SU-DHL-6 (cell line): ENCODE measurements at regions not wholly inside any gene's neighbourhood (a gene's known extent, or its start where the extent isn't known, plus 50 kb on each side); places are given as distances from the start of the nearest gene placed in this dataset.
"Not testable (repeated sequence)": the region's sequence is repeated elsewhere in the genome, so short reads cannot be mapped to it uniquely, and the experiment has no call there.

Experiments
- H2AFZ ChIP-seq: fragments of 200-600 bp; sonication (generic); 2 replicates; pipeline ENCODE4 v1.6.1; 2014; ENCODE audit warnings: low read depth, mild to moderate bottlenecking, moderate library complexity, mixed read lengths, antibody characterized with exemption, low read length; ENCODE audit not compliant: severe bottlenecking
- H3F3A ChIP-seq: fragments of 200-600 bp; shearing (Covaris generic); 2 replicates; pipeline ENCODE4 v1.6.0; 2016; ENCODE audit warnings: antibody characterized with exemption, mild to moderate bottlenecking; ENCODE audit not compliant: insufficient read depth
- H3K27ac ChIP-seq: fragments of 200-600 bp; sonication (generic); 2 replicates; pipeline ENCODE4 v1.5.1; 2016; ENCODE audit warnings: low read depth, mild to moderate bottlenecking, low read length, moderate library complexity, mixed read lengths
- H3K27me3 ChIP-seq: fragments of 200-600 bp; sonication (generic), shearing (Covaris generic); 2 replicates; pipeline ENCODE4 v1.6.0; 2014; ENCODE audit warnings: mild to moderate bottlenecking, low read length
- H3K36me3 ChIP-seq: fragments of 200-600 bp; sonication (generic); 2 replicates; pipeline ENCODE4 v1.6.1; 2014; ENCODE audit warnings: mild to moderate bottlenecking, low read length, mixed read lengths
- H3K4me2 ChIP-seq: fragments of 300-600, 200-600 bp; shearing (Covaris generic), sonication (generic); 2 replicates; pipeline ENCODE4 v1.6.0; 2014; ENCODE audit warnings: low read length, low read depth, mild to moderate bottlenecking; ENCODE audit not compliant: poor library complexity, severe bottlenecking
- H3K4me3 ChIP-seq: fragments of 200-600 bp; sonication (generic); 2 replicates; pipeline ENCODE4 v1.5.1; 2014; ENCODE audit warnings: antibody characterized with exemption, low read length, mild to moderate bottlenecking, mixed read lengths; ENCODE audit not compliant: insufficient read depth, poor library complexity, severe bottlenecking
- H3K79me2 ChIP-seq: fragments of 200-600 bp; sonication (generic); 2 replicates; pipeline ENCODE4 v1.6.1; 2014; ENCODE audit warnings: mild to moderate bottlenecking, low read length, moderate library complexity; ENCODE audit not compliant: insufficient read depth
- H3K9ac ChIP-seq: fragments of 200-600 bp; sonication (generic); 2 replicates; pipeline ENCODE4 v1.7.0; 2014; ENCODE audit warnings: mild to moderate bottlenecking, low read length
- H3K9me2 ChIP-seq: fragments of 200-600 bp; sonication (generic); replicated peaks from 2 replicates; pipeline ENCODE4 v1.6.1; 2014; ENCODE audit warnings: low read length; ENCODE audit not compliant: insufficient read depth
- H3K9me3 ChIP-seq: fragments of 200-600 bp; sonication (generic); 2 replicates; pipeline ENCODE4 v1.6.1; 2014; ENCODE audit warnings: low read length, mixed read lengths; ENCODE audit not compliant: insufficient read depth
- H4K20me1 ChIP-seq: fragments of 200-600 bp; sonication (generic); 2 replicates; pipeline ENCODE4 v1.6.1; 2014; ENCODE audit warnings: low read depth, mild to moderate bottlenecking, antibody characterized with exemption, low read length, moderate library complexity, mixed read lengths
- CTCF ChIP-seq: fragments of 200-600 bp; sonication (generic); IDR thresholded peaks from one replicate; pipeline ENCODE4 v1.5.1; 2017; ENCODE audit warnings: antibody characterized with exemption, mild to moderate bottlenecking, low read length, moderate library complexity; ENCODE audit not compliant: insufficient read depth, poor library complexity, severe bottlenecking
- EZH2phosphoT487 ChIP-seq: fragments of 200-600 bp; sonication (generic), shearing (Covaris generic); conservative IDR thresholded peaks from 2 replicates; pipeline ENCODE4 v1.6.1; 2018; ENCODE audit warnings: mild to moderate bottlenecking, antibody characterized with exemption, low read length, moderate library complexity, mixed read lengths

DNA sequence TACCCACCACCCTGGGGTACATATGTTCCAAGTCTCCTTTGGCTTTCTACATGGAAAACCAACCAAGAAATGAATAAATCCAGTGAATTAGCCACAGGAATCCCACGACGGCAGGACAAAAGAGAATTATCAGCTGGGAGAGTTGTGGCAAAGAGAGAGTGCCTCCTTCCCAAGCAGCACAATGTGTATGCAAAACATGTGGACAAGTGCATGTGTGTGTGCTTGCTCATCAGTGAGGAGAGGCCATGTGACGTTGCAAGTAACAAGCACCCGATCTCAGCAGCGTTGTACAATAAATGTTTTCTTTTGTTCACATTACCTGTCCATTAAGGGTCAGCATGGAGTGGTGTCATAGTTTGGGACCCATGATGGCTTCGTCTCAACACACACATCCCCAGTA is 50.0 kb upstream of the EMX2 start:
- no peaks in the 10 kb centered on the region for H3K27me3 ChIP-seq
- H3F3A ChIP-seq: no peaks in the 10 kb centered on the region
- no peaks in the 10 kb centered on the region for H3K9me3 ChIP-seq
- TF ChIP-seq EZH2phosphoT487: no peak
- no peak for TF ChIP-seq CTCF
- no peak overlapping the region for H3K4me3 ChIP-seq
- H3K9ac ChIP-seq: no peak overlapping the region
- H2AFZ ChIP-seq: no peak overlapping the region
- no peaks in the 10 kb centered on the region for H4K20me1 ChIP-seq
- no peaks in the 10 kb centered on the region for H3K79me2 ChIP-seq
- no peaks in the 10 kb centered on the region for H3K36me3 ChIP-seq
- no peak overlapping the region for H3K27ac ChIP-seq
- H3K4me2 ChIP-seq: no peak overlapping the region
- H3K9me2 ChIP-seq: no peaks in the 10 kb centered on the region

DNA sequence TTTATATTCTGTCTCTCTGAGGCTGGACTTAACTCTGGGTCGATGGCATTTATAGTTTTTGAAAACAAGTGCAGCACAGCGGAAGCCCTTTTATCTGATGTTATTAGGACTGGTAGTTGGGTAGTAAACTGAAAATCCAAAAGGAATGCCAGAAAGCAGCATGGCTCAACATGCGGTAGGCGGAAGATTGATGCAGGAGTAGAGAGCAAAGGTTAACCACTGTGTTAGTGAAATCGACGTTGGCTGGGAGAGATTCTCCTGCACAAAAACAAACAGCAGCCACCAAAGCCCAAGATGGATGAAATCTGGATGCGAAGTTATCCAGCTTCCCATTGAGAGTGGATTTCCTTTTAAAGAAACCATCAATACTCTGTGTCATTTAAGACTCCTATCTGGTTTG is 54.5 kb upstream of the EMX2 start:
- Histone ChIP-seq H3K79me2 (no peaks in the 10 kb centered on the region), H3K4me3 (no peak overlapping the region), H3F3A (no peaks in the 10 kb centered on the region), H4K20me1 (no peaks in the 10 kb centered on the region), H3K9me3 (no peaks in the 10 kb centered on the region), H3K9ac (no peak overlapping the region), H3K9me2 (no peaks in the 10 kb centered on the region), H3K27me3 (no peaks in the 10 kb centered on the region), H2AFZ (no peak overlapping the region), H3K4me2 (no peak overlapping the region), H3K36me3 (no peaks in the 10 kb centered on the region), H3K27ac (no peak overlapping the region)
- no peak for TF ChIP-seq CTCF
- no peak for TF ChIP-seq EZH2phosphoT487

GRCh38 chr10:117486606-117487005 is 55.9 kb upstream of the EMX2 start:
- no peak overlapping the region for H3K27ac ChIP-seq
- H2AFZ ChIP-seq: no peak overlapping the region
- H3K4me3 ChIP-seq: no peak overlapping the region
- no peaks in the 10 kb centered on the region for H3K9me2 ChIP-seq
- no peaks in the 10 kb centered on the region for H3K9me3 ChIP-seq
- no peaks in the 10 kb centered on the region for H4K20me1 ChIP-seq
- H3K36me3 ChIP-seq: no peaks in the 10 kb centered on the region
- H3K4me2 ChIP-seq: no peak overlapping the region
- no peak for TF ChIP-seq EZH2phosphoT487
- TF ChIP-seq CTCF: no peak
- no peaks in the 10 kb centered on the region for H3K27me3 ChIP-seq
- no peaks in the 10 kb centered on the region for H3F3A ChIP-seq
- no peaks in the 10 kb centered on the region for H3K79me2 ChIP-seq
- no peak overlapping the region for H3K9ac ChIP-seq

- H3K27me3 ChIP-seq: no peaks in the 10 kb centered on the region
These were observed 59.4 kb upstream of the EMX2 start for GRCh38 chr10:117483056-117483590.

DNA sequence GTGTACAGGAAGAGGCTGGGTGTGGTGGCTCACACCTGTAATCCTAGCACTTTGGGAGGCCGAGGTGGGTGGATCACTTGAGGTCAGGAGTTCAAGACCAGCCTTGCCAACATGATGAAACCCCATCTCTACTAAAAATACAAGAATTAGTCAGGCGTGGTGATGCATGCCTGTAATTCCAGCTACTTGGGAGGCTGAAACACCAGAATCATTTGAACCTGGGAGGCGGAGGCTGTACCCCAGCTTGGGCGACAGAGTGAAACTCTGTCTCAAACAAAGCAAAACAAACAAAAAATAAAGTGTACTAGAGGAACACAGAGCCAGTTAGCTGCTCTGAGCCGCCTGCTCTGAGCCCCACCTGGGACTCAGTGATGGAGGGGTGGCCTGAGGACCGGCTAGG is 61.5 kb upstream of the EMX2 start:
- not testable (repeated sequence) for H3K27ac ChIP-seq, H3F3A ChIP-seq, H3K4me3 ChIP-seq, H3K27me3 ChIP-seq, H3K9me3 ChIP-seq, H3K9ac ChIP-seq, H3K79me2 ChIP-seq, H3K4me2 ChIP-seq, H4K20me1 ChIP-seq, H3K9me2 ChIP-seq, H2AFZ ChIP-seq, H3K36me3 ChIP-seq

More at GRCh38 chr10:117483056-117483590, 59.4 kb upstream of the EMX2 start:
- TF ChIP-seq CTCF: no peak
- no peak for TF ChIP-seq EZH2phosphoT487
- Histone ChIP-seq H3K36me3 (no peaks in the 10 kb centered on the region), H4K20me1 (no peaks in the 10 kb centered on the region), H3K9me3 (no peaks in the 10 kb centered on the region), H3K9ac (no peak overlapping the region), H3F3A (no peaks in the 10 kb centered on the region), H3K79me2 (no peaks in the 10 kb centered on the region), H3K4me3 (no peak overlapping the region), H3K9me2 (no peaks in the 10 kb centered on the region), H3K4me2 (no peak overlapping the region), H3K27ac (no peak overlapping the region), H2AFZ (no peak overlapping the region)
